Spleen (tissue), 11 donors: ENCODE measurements at regions not wholly inside any gene's neighbourhood (a gene's known extent, or its start where the extent isn't known, plus 50 kb on each side); places are given as distances from the start of the nearest gene placed in this dataset.

Experiments used
- DNase-seq: peaks from one replicate; pipeline ENCODE4 v3.0.0-alpha.2; 2020
- H3K27ac ChIP-seq, 8 donors: fragments of 200-600 bp; sonication (generic) in 7 of 8; 1 replicate in 4 of 8; 2 replicates in 4 of 8; pipeline versions ENCODE4 v1.5.0 to v1.8.0; 2016 to 2021; ENCODE audit warnings: inconsistent platforms in 4 of 8, mild to moderate bottlenecking in 4 of 8, moderate library complexity in 1 of 8
- H3K27me3 ChIP-seq, 7 donors: fragments of 200-600 bp; sonication (generic) in 6 of 7; replicated peaks in 1 of 7; 1 replicate in 4 of 7; 2 replicates in 3 of 7; pipeline versions ENCODE4 v1.5.0 to v1.8.0; 2016 to 2021; ENCODE audit warnings: inconsistent platforms in 3 of 7, mild to moderate bottlenecking in 1 of 7
- H3K36me3 ChIP-seq, 6 donors: fragments of 200-600 bp; sonication (generic) in 5 of 6; 1 replicate in 4 of 6; 2 replicates in 2 of 6; pipeline versions ENCODE4 v1.5.0 to v1.8.0; 2016 to 2021; ENCODE audit warnings: inconsistent platforms in 2 of 6
- H3K4me1 ChIP-seq, 6 donors: fragments of 200-600 bp; sonication (generic) in 5 of 6; 1 replicate in 3 of 6; 2 replicates in 3 of 6; pipeline versions ENCODE4 v1.5.0 to v1.8.0; 2016 to 2021; ENCODE audit warnings: inconsistent platforms in 3 of 6
- H3K4me3 ChIP-seq, 8 donors: fragments of 200-600 bp; sonication (generic) in 7 of 8; 1 replicate in 4 of 8; 2 replicates in 4 of 8; pipeline versions ENCODE4 v1.5.0 to v1.8.0; 2016 to 2021; ENCODE audit warnings: inconsistent platforms in 4 of 8, mild to moderate bottlenecking in 4 of 8, moderate library complexity in 2 of 8
- H3K9me3 ChIP-seq, 8 donors: fragments of 200-600 bp; sonication (generic) in 7 of 8; 1 replicate in 4 of 8; 2 replicates in 4 of 8; pipeline versions ENCODE4 v1.5.0 to v1.8.0; 2016 to 2021; ENCODE audit warnings: inconsistent platforms in 4 of 8
- CTCF ChIP-seq, 11 experiments: fragments of 200-600 bp in 7 of 11; fragments of 450-650 bp in 4 of 11; sonication (generic) in 4 of 11; IDR thresholded peaks in 8 of 11; conservative IDR thresholded peaks in 3 of 11; 1 replicate in 7 of 11; 2 replicates in 4 of 11; pipeline versions ENCODE4 v1.4.0 to v1.8.0; 2016 to 2021; ENCODE audit warnings: antibody characterized with exemption in 11 of 11, inconsistent platforms in 4 of 11, mild to moderate bottlenecking in 1 of 11
- POLR2A ChIP-seq, 3 donors: fragments of 450-650 bp; IDR thresholded peaks; one replicate each; pipeline ENCODE4 v1.5.1; 2017; ENCODE audit warnings: antibody characterized with exemption in 3 of 3, mild to moderate bottlenecking in 1 of 3
- POLR2AphosphoS5 ChIP-seq, 3 donors: sonication (generic); formaldehyde crosslinking; IDR thresholded peaks; one replicate each; pipeline ENCODE4 v1.5.1; 2017; ENCODE audit warnings: antibody characterized with exemption in 3 of 3
- WGBS, 5 donors: extraction: QIAGEN DNeasy Blood & Tissue Kit in 3 of 5; methylation state at CpG; one replicate each; pipeline versions ENCODE4 v1.1.5 to v1.1.7; 2013 to 2018; 5-methylcytosine and 5-hydroxymethylcytosine counted together
- intact Hi-C: fragments of 100-400 bp; cut with DNase I; formaldehyde crosslinking; loops from one replicate; pipeline ENCODE4 v1.15.0; 2023; ENCODE audit warnings: low total_unique reads
- donor health status: healthy with polysubstance abuse.
- donor health status: DM: no; HTN: no; CAD: no; lungs with moderate emphysema.
- donor health status: DM: no; HTN: no; CAD: no.
- donor health status: Bipolar disorder and iron deficiency.
- donor health status: healthy.
- donor health status: DM: no; HTN: no; CAD: no.
- donor health status: DM: yes; HTN: yes; CAD: no.

- intact Hi-C loops = no loop called here
- Histone ChIP-seq H3K4me3 (no peak overlapping the region), H3K27ac (no peak overlapping the region), H3K36me3 (no peaks in the 10 kb centered on the region), H3K9me3 (peaks cover 0 to 8% (median 0%) of the 10 kb centered on the region in 8 donors), H3K27me3 (peaks cover 0 to 5% (median 0%) of the 10 kb centered on the region in 7 donors), H3K4me1 (no peaks in the 10 kb centered on the region)
- no peak for TF ChIP-seq CTCF (IDR thresholded peaks at IDR 0.05 in 8 of 11, conservative IDR thresholded peaks at IDR 0.05 in 3 of 11)
- TF ChIP-seq POLR2A (IDR thresholded peaks at IDR 0.05) = no peak
- no peak for TF ChIP-seq POLR2AphosphoS5 (IDR thresholded peaks at IDR 0.05)
- WGBS, 5 donors = 46 to 91% (median 78%) methylated on average over 3 of the region's 3 CpGs
- DNase-seq = no peak
Measured at GRCh38 chr22:27051407-27051806, 394.0 kb downstream of the MIAT start.

GRCh38 chr22:27057717-27058116, 400.3 kb downstream of the MIAT start:
- Histone ChIP-seq H3K4me3 (no peak overlapping the region), H3K36me3 (no peaks in the 10 kb centered on the region), H3K9me3 (no peaks in the 10 kb centered on the region), H3K27ac (no peak overlapping the region), H3K27me3 (peaks cover 0 to 38% (median 0%) of the 10 kb centered on the region in 7 donors), H3K4me1 (no peaks in the 10 kb centered on the region)
- DNase-seq = no peak
- intact Hi-C loops = no loop called here
- TF ChIP-seq CTCF (IDR thresholded peaks at IDR 0.05 in 8 of 11, conservative IDR thresholded peaks at IDR 0.05 in 3 of 11) (no peak), POLR2AphosphoS5 (IDR thresholded peaks at IDR 0.05) (no peak), POLR2A (IDR thresholded peaks at IDR 0.05) (no peak)

- peaks cover 0 to 63% (median 0%) of the 10 kb centered on the region in 7 donors for H3K27me3 ChIP-seq
- no peak overlapping the region for H3K4me3 ChIP-seq
- intact Hi-C loops = loop anchor here (10.0 kb wide), 1 partner anchor 65 kb away; no protein-coding TSS in a partner anchor
- H3K9me3 ChIP-seq = no peaks in the 10 kb centered on the region
- no peak overlapping the region for H3K27ac ChIP-seq
- H3K36me3 ChIP-seq = no peaks in the 10 kb centered on the region
- no peak for TF ChIP-seq CTCF (IDR thresholded peaks at IDR 0.05 in 8 of 11, conservative IDR thresholded peaks at IDR 0.05 in 3 of 11)
- TF ChIP-seq POLR2AphosphoS5 (IDR thresholded peaks at IDR 0.05) = no peak
- no peak for TF ChIP-seq POLR2A (IDR thresholded peaks at IDR 0.05)
- no peaks in the 10 kb centered on the region for H3K4me1 ChIP-seq
- no peak for DNase-seq
- 76 to 86% (median 80%) methylated on average over 15 of the region's 15 CpGs for WGBS, 5 donors
Measured at GRCh38 chr22:27060190-27060589, 402.8 kb downstream of the MIAT start.

GRCh38 chr22:27062910-27063309, 405.5 kb downstream of the MIAT start:
- Histone ChIP-seq H3K4me3 (no peak overlapping the region), H3K9me3 (no peaks in the 10 kb centered on the region), H3K36me3 (no peaks in the 10 kb centered on the region), H3K4me1 (no peaks in the 10 kb centered on the region), H3K27me3 (peaks cover 0 to 77% (median 0%) of the 10 kb centered on the region in 7 donors), H3K27ac (no peak overlapping the region)
- TF ChIP-seq POLR2AphosphoS5 (IDR thresholded peaks at IDR 0.05) (no peak), CTCF (IDR thresholded peaks at IDR 0.05 in 8 of 11, conservative IDR thresholded peaks at IDR 0.05 in 3 of 11) (no peak), POLR2A (IDR thresholded peaks at IDR 0.05) (no peak)
- 82 to 90% (median 86%) methylated on average over 2 of the region's 2 CpGs for WGBS, 5 donors
- intact Hi-C loops = loop anchor here (10.0 kb wide), 1 partner anchor 62 kb away; no protein-coding TSS in a partner anchor
- no peak for DNase-seq
